DOHH2 (cell line): ENCODE measurements at regions not wholly inside any gene's neighbourhood (a gene's known extent, or its start where the extent isn't known, plus 50 kb on each side); places are given as distances from the start of the nearest gene placed in this dataset.

Experiments
- H3F3A ChIP-seq: fragments of 200-600 bp; sonication (generic), shearing (Covaris generic); 2 replicates; pipeline ENCODE4 v1.6.0; 2016; ENCODE audit warnings: antibody characterized with exemption, mild to moderate bottlenecking; ENCODE audit not compliant: control insufficient read depth, insufficient read depth
- H3K27ac ChIP-seq: fragments of 200-600 bp; sonication (generic); 2 replicates; pipeline ENCODE4 v1.5.1; 2014; ENCODE audit warnings: low read depth, mild to moderate bottlenecking, low read length, moderate library complexity
- H3K27me3 ChIP-seq: fragments of 200-600 bp; sonication (generic); 2 replicates; pipeline ENCODE4 v1.6.1; 2014; ENCODE audit warnings: mild to moderate bottlenecking, low read length, mixed read lengths; ENCODE audit not compliant: control insufficient read depth
- H3K36me3 ChIP-seq: fragments of 200-600 bp; sonication (generic); 2 replicates; pipeline ENCODE4 v1.6.1; 2014; ENCODE audit warnings: mild to moderate bottlenecking, low read length, moderate library complexity, mixed read lengths; ENCODE audit not compliant: control insufficient read depth
- H3K4me1 ChIP-seq: fragments of 200-600 bp; sonication (generic); 2 replicates; pipeline ENCODE4 v1.6.1; 2014; ENCODE audit warnings: mild to moderate bottlenecking, low read length, mixed read lengths; ENCODE audit not compliant: control insufficient read depth
- H3K4me2 ChIP-seq: fragments of 200-600 bp; sonication (generic); 2 replicates; pipeline ENCODE4 v1.6.0; 2014; ENCODE audit warnings: mild to moderate bottlenecking, low read length, moderate library complexity
- H3K4me3 ChIP-seq: fragments of 200-600 bp; sonication (generic); 2 replicates; pipeline ENCODE4 v1.5.1; 2014; ENCODE audit warnings: mild to moderate bottlenecking, low read length, mixed read lengths
- H3K79me2 ChIP-seq: fragments of 200-600 bp; sonication (generic); 2 replicates; pipeline ENCODE4 v1.6.1; 2014; ENCODE audit warnings: mild to moderate bottlenecking, low read length, mixed read lengths; ENCODE audit not compliant: control insufficient read depth
- H3K9me2 ChIP-seq: fragments of 200-600 bp; sonication (generic); replicated peaks from 2 replicates; pipeline ENCODE4 v1.6.1; 2014; ENCODE audit warnings: mild to moderate bottlenecking, low read length, mixed read lengths; ENCODE audit not compliant: control insufficient read depth
- H3K9me3 ChIP-seq: fragments of 200-600 bp; sonication (generic); 2 replicates; pipeline ENCODE4 v1.6.1; 2014; ENCODE audit warnings: antibody characterized with exemption, low read length, mixed read lengths; ENCODE audit not compliant: control insufficient read depth, insufficient read depth
- H4K20me1 ChIP-seq: fragments of 200-600 bp; sonication (generic); 2 replicates; pipeline ENCODE4 v1.6.0; 2014; ENCODE audit warnings: low read depth, mild to moderate bottlenecking, antibody characterized with exemption, low read length, moderate library complexity; ENCODE audit not compliant: control insufficient read depth, insufficient read depth
- CTCF ChIP-seq: fragments of 200-600 bp; sonication (generic); IDR thresholded peaks from one replicate; pipeline ENCODE4 v1.5.1; 2014; ENCODE audit warnings: antibody characterized with exemption, mild to moderate bottlenecking, low read depth, low read length; ENCODE audit not compliant: poor library complexity, severe bottlenecking
- EZH2phosphoT487 ChIP-seq: fragments of 200-600 bp; sonication (generic); IDR thresholded peaks from 2 replicates; pipeline ENCODE4 v1.6.1; 2017; ENCODE audit warnings: borderline replicate concordance, mild to moderate bottlenecking, antibody characterized with exemption, low read length, moderate library complexity, mixed read lengths

- H4K20me1 ChIP-seq: no peaks in the 10 kb centered on the region
- H3K4me2 ChIP-seq: no peak overlapping the region
- H3K27me3 ChIP-seq: peaks cover 9% of the 10 kb centered on the region
- no peaks in the 10 kb centered on the region for H3K9me3 ChIP-seq
- TF ChIP-seq EZH2phosphoT487: no peak
- no peak for TF ChIP-seq CTCF
- no peaks in the 10 kb centered on the region for H3K4me1 ChIP-seq
- H3K79me2 ChIP-seq: no peaks in the 10 kb centered on the region
- H3K4me3 ChIP-seq: no peak overlapping the region
- H3K27ac ChIP-seq: no peak overlapping the region
- H3K36me3 ChIP-seq: no peaks in the 10 kb centered on the region
- H3F3A ChIP-seq: no peaks in the 10 kb centered on the region
- H3K9me2 ChIP-seq: no peaks in the 10 kb centered on the region
Observed at GRCh38 chr6:43875849-43876572, 106.0 kb downstream of the VEGFA start.

GRCh38 chr6:43874814-43875590 lies 105.0 kb downstream of the VEGFA start:
- no peaks in the 10 kb centered on the region for H3K9me2 ChIP-seq
- H3F3A ChIP-seq: no peaks in the 10 kb centered on the region
- no peak overlapping the region for H3K4me2 ChIP-seq
- TF ChIP-seq CTCF (no peak), EZH2phosphoT487 (no peak)
- no peak overlapping the region for H3K27ac ChIP-seq
- peaks cover 9% of the 10 kb centered on the region for H3K27me3 ChIP-seq
- no peaks in the 10 kb centered on the region for H3K36me3 ChIP-seq
- H3K9me3 ChIP-seq: no peaks in the 10 kb centered on the region
- no peaks in the 10 kb centered on the region for H3K79me2 ChIP-seq
- no peaks in the 10 kb centered on the region for H3K4me1 ChIP-seq
- no peak overlapping the region for H3K4me3 ChIP-seq
- H4K20me1 ChIP-seq: no peaks in the 10 kb centered on the region

- Histone ChIP-seq H3K27ac (no peak overlapping the region), H3F3A (no peaks in the 10 kb centered on the region), H3K27me3 (peaks cover 9% of the 10 kb centered on the region), H3K9me2 (no peaks in the 10 kb centered on the region), H3K4me2 (no peak overlapping the region), H3K36me3 (no peaks in the 10 kb centered on the region), H3K9me3 (no peaks in the 10 kb centered on the region), H3K4me1 (no peaks in the 10 kb centered on the region), H3K79me2 (no peaks in the 10 kb centered on the region), H3K4me3 (no peak overlapping the region), H4K20me1 (no peaks in the 10 kb centered on the region)
- TF ChIP-seq CTCF: no peak
- TF ChIP-seq EZH2phosphoT487: no peak
Observed at GRCh38 chr6:43873806-43874714, 104.0 kb downstream of the VEGFA start.
